ENCODE measurements at regions not wholly inside any gene's neighbourhood (a gene's known extent, or its start where the extent isn't known, plus 50 kb on each side); places are given as distances from the start of the nearest gene placed in this dataset.
A peak's percentile ranks its signal among the peaks of the same experiment; 100 is the strongest.
"Not testable (repeated sequence)": the region's sequence is repeated elsewhere in the genome, so short reads cannot be mapped to it uniquely, and the experiment has no call there.

DNA sequence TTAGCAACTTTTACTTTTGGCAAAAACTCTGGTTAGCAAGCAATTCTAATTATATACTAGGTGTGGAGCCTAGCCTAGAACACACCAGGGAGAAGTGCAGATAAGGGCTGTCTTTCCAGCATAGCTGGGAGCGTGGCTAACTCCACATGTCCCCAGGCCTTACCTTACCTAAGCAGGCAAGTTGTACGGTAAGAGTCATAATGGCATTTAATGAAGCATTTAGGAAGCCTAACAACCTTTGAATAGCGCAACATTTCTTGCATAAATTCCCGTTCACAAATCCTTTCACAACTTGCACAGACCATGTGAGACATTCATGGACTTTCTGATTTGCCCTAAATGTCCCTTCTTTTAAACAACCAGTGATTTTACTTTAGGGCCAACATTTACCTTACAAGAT, 917.4 kb upstream of the ACO1 start:
- DNase-seq = no peak

DNA sequence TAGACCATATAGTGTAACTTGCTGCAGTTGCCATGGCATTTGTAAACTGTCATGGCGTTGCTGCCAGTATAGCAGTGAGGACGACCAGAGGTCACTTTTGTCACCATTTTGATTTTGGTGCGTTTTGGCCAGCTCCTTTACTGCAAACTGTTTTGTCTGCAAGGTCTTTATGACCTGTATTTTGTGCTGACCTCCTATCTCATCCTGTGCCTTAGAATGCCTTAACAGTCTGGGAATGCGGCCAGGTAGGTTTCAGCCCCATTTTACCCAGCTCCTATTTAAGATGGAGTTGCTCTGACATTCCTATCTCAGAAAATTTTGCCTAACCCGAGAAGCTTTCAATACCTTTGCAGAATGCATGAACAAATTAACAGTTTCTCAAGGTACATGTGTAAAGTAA, 914.4 kb upstream of the ACO1 start:
- DNase-seq = no peak

DNA sequence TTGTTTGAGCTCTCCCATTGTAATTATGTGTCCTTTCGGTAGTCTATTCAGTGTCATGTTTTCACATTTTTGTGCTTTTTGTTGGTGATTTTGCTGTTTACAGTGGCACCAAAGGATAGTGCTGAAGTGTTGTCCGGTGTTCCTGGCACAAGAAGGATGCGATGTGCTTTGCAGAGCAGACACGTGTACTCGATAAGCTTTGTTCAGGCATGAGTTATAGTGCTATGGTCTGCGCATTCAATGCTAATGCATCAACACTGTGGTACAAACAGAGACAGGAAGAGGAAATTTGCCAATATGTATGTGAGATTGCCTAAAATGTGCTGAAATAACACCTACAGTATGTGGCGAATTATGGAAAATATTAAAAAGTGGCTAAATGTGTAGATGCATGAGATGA, 913.4 kb upstream of the ACO1 start:
- no peak for DNase-seq

DNA sequence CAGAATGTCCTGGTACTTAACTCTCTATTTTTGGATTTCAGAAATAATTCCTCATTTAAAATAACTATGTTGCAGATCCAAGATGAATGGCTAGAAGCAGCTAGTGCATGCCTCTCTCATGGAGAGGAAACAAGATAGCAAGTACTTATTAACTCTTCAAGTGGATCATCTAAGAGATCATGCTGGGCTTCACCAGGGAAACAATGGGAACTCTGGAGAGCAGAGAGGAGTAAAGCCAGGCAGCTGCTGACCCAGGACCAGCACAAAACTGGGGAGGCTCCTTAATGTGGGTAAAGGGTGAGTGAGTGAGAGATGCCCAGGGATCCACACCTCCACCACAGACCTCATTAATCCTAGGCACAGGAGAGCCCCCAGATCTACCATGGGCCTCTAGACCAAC, 897.8 kb upstream of the ACO1 start:
- no peak for DNase-seq

DNA sequence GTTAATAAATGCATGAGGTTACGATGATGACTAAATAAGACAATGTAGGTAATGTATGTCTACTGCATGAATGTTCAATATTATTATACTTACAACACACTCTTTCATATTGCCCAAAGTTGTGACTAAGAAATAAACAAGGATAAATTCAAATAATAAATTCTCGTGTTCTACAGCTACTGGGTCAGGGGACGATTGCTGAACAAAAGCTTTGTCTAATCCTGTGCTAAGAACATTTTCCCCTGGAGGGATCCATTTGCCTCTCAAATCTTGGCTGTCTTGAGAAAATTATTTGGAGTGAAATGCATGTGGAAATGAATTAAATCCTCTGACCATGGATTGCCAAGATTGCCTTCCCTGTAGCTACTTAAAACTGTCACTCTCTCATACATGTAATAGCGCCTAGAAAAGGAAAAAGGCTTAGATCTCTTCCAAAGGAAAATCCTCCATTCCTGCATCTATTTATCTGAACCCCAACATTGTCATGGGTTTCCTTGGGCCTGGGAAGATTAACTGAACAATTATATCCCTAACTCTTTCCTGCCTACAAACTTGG, 893.8 kb upstream of the ACO1 start:
- no peak for DNase-seq

DNA sequence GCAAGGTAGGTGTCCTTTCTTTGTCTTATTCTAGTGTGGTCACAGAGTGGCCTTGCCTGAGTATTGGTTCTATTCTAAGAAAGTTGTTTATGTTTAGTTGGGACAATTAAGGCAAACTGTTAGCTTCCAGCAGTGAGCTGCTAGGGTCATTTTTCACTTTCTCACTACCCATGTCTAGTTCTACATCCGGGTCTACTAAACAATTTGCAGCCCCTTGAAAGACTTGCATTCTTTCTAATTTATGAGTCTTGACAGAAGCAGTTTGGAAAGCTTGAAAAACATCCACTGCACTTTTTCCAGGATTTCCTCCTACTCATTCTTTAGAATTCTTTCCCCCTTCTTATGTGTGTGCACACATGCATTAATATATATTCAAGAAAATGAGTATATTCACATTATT, 892.2 kb upstream of the ACO1 start:
- no peak for DNase-seq

DNA sequence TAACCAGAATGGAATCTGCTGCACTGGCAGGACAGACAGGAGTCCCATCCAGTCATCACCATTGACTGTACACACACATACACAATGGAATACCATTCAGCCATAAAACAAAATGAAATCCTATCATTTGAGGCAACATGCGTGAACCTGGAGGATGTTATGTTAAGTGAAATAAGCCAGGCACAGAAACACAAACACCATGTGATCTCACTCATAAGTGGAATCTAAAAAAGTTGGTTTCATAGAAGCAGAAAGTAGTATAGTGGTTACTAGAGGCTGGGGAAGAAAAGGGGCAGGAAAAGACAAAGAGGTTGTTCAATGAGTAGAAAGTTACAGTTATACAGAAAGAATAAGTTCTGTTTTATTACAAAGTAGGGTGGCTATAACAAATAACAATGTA, 884.0 kb upstream of the ACO1 start:
- DNase-seq = no peak

DNA sequence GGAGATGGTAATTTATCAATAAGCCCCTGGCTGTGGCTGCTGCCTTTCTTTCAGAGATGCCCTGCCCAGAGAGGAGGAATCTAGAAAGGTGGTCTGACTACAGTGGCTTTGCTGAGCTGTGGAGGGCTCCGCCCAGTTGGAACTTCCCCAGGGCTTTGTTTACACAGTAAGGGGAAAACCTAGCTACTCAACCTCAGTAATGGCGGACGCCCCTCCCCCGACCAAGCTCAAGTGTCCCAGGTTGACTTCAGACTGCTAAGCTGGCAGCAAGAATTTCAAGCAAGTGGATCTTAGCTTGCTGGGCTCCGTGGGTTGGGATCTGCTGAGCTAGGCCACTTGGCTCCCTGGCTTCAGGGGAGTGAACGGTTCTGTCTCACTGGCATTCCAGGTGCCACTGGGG, 865.4 kb upstream of the ACO1 start:
- peak; percentile 1 for DNase-seq

DNA sequence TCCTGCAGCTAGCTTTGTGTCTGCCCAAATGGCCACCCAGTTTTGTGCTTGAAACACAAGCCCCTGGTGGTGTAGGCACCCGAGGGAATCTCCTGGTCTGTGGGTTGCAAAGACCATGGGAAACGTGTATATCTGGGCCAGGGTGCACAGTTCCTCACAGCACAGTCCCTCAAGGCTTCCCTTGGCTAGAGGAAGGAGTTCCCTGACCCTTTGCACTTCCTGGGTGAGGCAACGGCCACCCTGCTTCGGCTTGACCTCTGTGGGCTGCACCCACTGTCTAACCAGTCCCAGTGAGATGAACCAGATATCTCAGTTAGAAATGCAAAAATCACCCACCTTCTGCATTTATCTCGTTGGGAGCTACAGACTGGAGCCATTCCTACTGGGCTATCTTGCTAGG, 865.0 kb upstream of the ACO1 start:
- DNase-seq = no peak

DNA sequence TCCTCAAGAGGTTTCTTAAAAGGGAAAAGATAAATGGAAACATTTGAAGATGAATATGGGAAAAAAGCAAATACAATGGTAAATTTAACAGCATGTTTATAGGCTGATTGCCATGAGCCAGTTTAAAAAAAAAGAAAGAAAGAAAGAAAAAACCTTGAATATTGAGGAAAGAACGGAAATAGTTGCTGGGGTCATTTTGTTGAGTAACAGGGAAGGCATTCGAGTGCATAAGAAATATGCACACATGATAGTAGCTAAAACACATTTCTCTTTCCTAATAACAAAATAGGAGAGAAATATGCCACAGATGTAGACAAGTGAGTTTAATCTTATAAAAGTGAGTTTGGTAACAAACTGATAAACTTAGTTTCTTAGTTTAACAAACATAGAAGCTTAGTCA, 864.6 kb upstream of the ACO1 start:
- no peak for DNase-seq

DNA sequence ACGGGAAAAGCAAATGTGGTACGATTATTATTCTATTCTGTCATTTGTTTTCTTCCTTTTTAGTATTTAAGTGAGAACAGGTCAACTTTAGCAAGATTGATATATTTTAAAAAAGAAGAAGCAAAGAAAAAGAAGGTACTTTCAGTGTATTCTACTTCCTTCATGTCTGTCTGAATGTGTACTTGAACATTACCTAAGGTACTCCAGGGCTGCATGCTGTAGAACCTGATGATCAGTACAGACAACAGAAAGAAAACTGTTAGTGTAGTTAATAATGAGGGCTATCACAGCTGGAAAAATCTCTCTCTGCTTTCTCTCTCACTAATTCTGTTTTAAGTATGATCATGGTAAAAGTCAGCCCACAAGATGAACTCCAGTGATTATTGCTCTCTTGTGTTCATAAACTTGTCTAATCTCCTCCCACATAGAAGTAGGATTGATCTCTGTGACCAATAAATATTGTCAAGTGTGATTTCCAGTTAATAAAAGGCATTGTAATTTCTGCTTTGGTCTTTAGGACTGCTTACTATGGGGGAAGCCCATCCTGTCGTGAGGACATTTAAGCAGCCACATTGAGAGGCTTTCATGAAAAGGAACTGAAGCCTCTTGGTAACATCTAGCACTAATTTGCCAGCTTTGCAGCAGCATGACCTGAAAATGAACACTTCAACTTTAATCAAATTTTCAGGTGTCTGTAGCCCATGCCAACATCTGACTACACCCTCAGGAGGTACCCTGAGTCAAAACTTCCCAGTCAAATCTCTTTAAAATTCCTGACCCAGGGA, 864.0 kb upstream of the ACO1 start:
- no peak for DNase-seq

DNA sequence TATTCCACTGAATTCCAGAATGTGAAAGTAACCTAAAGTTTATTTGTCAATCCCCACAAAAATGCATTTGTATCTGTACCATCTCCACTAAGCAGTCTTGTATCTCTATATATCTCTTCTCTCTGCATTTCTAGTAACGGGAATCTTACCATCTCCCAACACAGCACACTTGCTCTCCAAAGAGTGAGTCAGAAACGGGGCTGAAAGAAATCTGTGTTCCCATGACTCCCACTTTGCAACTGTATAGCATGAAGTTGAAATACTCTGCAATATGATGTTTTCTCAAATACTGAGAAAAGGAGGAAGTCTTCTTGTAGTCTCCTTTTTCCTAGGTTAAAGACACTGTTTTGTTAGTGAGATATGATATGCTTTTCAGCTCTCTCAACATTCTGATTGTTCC, 848.8 kb upstream of the ACO1 start:
- no peak for DNase-seq

DNA sequence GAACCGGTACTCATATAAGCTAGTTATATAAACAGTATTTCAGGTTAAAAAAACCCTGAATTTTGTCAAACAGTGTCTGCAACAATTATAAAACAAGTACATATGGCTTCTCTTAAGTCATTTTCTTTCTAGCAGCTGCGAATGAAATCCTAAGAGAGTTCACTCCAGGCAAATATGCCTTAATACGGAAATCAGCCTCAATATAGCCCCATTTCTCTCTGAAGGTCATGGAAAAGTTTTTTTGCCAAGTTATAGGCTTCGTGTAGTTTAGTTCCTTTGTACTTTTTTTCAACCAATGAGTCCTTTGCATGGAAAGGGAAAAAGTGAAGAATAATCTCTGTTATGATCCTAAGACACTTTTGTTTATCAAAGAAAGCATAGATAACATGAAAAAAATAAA, 848.0 kb upstream of the ACO1 start:
- DNase-seq = no peak

DNA sequence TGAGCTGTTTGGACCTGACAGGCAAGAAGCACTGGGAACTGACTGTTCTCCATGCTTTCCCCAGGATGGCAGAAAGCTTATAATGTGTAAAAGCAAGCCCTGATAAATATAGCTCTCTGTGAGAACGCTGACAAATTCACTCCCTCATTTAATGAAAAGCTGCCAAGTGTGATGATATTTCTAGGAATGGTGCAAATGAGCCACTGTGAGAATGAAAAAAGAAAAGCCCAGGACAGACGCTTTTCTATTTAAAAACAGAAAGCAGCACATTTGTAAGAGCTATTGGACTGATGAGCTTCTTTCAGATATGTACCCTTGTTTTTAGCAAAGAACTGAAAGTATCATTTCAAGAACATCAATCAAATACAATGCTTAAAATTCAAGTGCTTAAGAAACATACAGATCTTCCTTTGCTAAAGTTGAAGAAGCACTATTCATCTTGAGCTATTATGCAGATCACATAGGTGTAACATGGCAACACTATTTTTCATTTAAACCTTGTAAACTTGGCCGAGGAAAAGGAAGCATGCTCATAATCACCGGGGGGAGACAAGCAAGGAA, 842.6 kb upstream of the ACO1 start:
- no peak for DNase-seq

DNA sequence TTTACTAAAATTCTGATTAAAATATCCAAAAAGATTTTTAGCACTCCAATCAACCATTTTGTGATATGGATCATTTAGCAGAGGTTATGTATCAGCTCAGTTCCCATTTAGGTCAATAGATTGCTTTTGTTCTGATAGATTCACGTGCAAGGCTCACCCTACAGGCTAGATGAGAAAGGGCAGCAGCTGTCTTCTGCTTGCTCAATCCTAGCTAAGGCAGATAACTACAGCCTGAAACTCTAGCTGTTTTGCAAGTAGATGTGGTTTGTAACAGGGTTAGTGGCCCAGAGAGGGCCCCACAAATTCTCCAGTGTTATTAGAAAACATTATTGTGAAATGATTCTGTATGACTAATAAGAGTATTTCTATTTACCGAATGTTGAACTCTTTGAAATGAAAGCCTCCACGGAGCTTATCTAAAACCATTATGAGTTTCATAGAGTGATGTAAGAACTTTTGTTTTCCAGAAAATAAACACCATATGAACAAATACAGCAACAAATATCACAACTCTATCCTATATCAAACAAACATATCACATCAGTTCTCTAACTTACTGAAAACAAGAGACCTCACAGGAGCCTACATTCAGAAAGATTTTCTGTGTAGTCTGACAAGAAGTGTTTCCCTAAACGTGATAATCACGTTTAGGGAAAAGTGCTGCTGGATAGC, 841.9 kb upstream of the ACO1 start:
- DNase-seq = peak; percentile 78

DNA sequence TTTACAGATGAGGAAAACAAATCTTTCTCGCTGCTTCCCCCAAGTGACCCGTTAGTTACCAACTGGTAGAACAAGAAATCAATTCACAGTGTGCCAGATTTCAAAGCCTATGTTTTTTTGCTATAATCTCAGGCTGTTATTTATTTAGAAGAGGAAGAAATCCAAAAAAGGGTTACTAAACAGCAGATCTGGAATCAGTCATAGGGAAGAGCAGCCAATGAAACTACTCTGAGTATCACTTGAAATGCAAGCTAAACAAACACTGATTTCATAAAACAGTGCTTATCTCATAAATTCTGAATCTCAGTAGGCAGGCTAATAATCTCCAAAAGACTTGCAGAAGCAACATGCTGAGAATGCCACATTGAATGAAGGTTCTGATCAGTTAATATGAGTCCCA, 829.5 kb upstream of the ACO1 start:
- DNase-seq = no peak

DNA sequence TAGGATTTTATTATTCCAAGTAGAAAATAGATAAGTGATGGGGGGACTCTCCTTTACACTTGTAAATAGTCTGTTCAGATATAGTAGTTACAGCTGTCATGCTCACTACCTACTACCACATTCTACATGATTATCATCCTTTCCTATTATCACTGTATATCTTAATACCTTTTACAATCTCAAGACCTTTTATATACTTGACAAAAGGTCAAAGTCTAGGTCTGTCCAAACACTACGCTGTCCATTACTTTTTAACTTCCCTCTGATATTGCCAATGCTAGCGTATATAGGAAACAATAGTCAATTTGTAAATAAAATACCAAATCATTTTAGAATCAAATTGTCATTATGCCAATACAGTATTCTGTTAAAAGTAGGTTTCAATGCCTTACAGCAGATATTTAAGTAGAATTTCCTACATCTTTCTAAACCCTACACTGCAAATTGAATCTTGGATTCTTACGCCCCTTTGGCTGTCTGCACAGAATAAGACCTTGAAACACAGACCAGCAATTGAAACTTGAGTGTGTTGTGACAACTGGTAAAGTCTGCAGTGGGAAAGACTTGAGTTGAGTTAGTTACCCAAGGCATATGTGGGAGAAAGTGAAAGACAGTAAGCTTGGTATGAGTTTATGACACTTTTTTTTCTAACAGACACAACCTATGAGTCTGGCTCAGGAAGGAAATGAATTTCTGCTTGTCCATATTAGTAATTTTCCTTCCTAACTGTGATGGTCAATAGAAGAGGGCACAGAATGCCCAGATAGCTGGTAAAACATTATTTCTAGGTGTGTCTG, 827.6 kb upstream of the ACO1 start:
- DNase-seq = no peak

DNA sequence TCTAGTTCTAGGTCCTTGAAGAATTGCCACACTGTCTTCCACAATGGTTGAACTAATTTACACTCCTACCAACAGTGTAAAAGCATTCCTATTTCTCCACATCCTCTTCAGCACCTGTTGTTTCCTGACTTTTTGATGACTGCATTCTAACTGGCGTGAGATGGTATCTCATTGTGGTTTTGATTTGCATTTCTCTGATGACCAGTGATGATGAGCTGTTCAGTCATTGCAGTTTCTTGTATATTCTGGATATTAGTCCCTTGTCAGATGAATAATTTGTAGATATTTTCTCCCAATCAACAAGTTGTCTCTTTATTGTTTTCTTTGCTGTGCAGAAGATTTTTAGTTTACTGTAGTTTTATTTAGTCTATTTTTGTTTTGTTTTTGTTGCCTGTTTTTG, 812.3 kb upstream of the ACO1 start:
- not testable (repeated sequence) for DNase-seq

DNA sequence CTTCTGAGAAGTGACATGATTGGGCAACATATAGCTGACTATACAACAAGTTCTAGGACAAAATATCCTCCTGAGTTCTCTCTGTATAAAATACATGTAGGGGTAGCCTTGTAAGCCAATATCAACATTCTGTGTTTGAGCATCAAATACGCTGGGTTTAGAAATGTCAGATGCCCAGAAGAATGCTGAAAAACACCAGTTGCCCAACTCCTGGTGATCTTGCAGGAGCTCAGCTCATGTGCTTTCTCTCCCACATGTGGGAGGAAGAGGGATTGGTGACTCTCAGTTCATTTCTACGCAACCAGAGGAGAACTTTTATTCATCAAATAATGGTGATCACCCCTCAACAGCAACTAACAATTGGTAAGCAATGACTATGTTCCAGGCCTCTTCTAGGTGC, 810.9 kb upstream of the ACO1 start:
- DNase-seq = no peak

DNA sequence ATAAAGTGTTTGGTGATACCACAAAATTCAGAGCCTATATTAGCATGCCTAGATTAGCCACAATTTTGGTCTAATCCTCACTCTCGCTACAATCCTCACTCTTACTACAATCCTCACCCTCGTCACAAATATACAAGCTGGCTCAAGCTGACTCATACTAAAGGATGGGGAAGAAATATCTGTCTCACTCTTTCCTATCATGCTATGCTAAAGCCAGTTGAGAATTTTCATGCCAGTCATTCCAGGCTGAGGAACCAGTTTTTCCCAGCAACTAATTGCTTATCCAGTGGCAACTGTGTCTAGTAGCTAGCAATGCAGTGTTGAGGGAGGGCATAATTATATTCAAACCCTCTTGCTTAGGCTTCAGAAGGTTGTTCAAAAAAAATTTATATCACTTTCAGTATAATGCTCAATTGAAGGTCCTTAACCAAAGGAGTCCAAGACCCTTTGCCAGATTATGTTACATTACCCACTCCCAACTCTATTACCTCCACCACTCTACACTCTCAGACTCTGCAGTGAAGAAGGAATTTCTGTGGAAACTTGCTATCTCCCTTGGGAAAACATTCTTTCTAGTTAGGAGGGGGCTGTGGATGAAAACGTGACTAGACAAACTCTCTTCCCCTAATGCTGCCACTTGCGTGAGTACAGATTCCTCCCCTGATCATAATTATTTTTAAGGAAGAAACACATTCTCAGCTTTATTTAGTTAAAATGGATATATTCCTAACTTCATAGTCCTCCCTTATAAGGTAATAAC, 810.3 kb upstream of the ACO1 start:
- DNase-seq = no peak

DNA sequence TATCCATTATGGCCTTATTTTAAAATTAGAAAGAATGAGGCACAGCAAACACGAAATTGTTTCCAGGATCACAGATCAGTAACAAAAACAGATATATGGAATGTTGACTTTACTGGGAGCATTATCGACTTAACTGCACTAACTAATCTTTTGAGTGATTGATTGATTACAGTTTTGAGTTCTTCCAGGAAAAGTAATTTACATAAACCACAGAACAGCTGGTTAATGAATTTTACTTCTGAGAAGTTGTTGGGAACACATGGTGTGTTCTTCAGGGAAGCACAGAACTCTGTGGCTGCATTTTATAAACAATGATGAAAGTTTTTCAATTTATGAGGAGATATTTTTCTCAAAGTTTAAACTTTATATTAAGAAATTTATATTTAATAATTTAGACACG, 802.4 kb upstream of the ACO1 start:
- DNase-seq = no peak

DNA sequence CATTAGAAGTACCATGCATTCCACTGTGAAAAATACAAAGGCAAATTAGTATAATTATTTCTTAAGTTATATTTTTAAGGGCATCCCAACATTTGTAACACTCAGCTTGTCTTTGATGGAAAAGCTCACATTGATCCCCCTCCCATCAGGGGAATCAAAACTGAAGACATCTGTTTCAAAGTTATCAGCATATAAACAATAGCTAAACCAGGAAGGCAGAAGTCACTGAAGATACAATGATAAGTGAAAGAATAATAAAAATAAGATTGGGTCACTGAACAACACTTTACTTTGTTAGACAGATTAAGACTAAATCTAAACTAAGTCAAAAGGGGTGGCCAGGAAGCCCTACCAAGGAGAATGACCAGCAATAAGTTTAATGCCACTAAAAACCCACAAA, 801.9 kb upstream of the ACO1 start:
- DNase-seq = no peak

DNA sequence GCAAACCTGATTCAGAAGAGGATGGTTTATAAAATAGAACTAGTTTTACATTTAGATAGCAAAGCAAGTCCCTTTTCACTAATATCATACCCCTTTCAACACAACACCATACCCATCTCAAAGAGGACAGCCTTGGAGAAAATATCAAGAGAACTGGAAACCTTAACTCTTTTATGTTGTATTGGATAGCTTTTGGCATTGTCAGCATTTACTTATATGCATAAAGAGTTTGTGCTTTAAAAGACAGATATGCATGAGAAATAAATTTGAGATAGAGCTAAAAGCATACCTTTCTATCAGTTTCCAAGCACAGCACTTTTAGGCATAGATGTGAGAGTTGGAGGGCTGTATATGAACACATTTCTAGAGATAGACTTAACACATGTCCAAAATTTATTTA, 799.3 kb upstream of the ACO1 start:
- no peak for DNase-seq
